Kidney epithelial cell (primary cell): ENCODE measurements at regions not wholly inside any gene's neighbourhood (a gene's known extent, or its start where the extent isn't known, plus 50 kb on each side); places are given as distances from the start of the nearest gene placed in this dataset.

Experiments used
- DNase-seq: peaks from one replicate; pipeline ENCODE4 v3.0.0-alpha.2; 2010; ENCODE audit warnings: low read depth
- H3K27me3 ChIP-seq: 2 replicates; pipeline ENCODE4 v1.6.0; 2011; ENCODE audit warnings: low read length; ENCODE audit not compliant: control insufficient read depth, insufficient read depth
- H3K36me3 ChIP-seq: 2 replicates; pipeline ENCODE4 v1.5.1; 2011; ENCODE audit warnings: low read length; ENCODE audit not compliant: control insufficient read depth, insufficient read depth
- H3K4me3 ChIP-seq: 2 replicates; pipeline ENCODE4 v1.5.1; 2011; ENCODE audit warnings: low read depth, mild to moderate bottlenecking, control low read depth, low read length
- CTCF ChIP-seq: IDR thresholded peaks from 2 replicates; pipeline ENCODE4 v1.5.1; 2011; ENCODE audit warnings: mild to moderate bottlenecking, moderate library complexity, low read length, control low read depth, inconsistent platforms; ENCODE audit not compliant: insufficient read depth, poor library complexity, severe bottlenecking

GRCh38 chr2:5983511-5984272 lies 291.5 kb downstream of the SOX11 start:
- no peaks in the 10 kb centered on the region for H3K36me3 ChIP-seq
- H3K27me3 ChIP-seq, result no peaks in the 10 kb centered on the region
- H3K4me3 ChIP-seq, result no peak overlapping the region
- DNase-seq, result no peak
- no peak for TF ChIP-seq CTCF

GRCh38 chr2:5984273-5984655 lies 292.1 kb downstream of the SOX11 start:
- H3K36me3 ChIP-seq, result no peaks in the 10 kb centered on the region
- H3K27me3 ChIP-seq, result no peaks in the 10 kb centered on the region
- no peak for DNase-seq
- TF ChIP-seq CTCF, result no peak
- H3K4me3 ChIP-seq, result no peak overlapping the region

- Histone ChIP-seq H3K27me3 (no peaks in the 10 kb centered on the region), H3K36me3 (no peaks in the 10 kb centered on the region), H3K4me3 (no peak overlapping the region)
- DNase-seq, result no peak
- TF ChIP-seq CTCF, result no peak
These were observed 292.8 kb downstream of the SOX11 start for GRCh38 chr2:5984946-5985345.

- Histone ChIP-seq H3K36me3 (no peaks in the 10 kb centered on the region), H3K27me3 (no peaks in the 10 kb centered on the region), H3K4me3 (no peak overlapping the region)
- no peak for TF ChIP-seq CTCF
- no peak for DNase-seq
These were observed 293.6 kb downstream of the SOX11 start for GRCh38 chr2:5985536-5986385.

GRCh38 chr2:5986801-5987787 lies 294.9 kb downstream of the SOX11 start:
- TF ChIP-seq CTCF, result no peak
- H3K36me3 ChIP-seq, result no peaks in the 10 kb centered on the region
- no peak for DNase-seq
- no peaks in the 10 kb centered on the region for H3K27me3 ChIP-seq
- no peak overlapping the region for H3K4me3 ChIP-seq
